ENCODE measurements at regions not wholly inside any gene's neighbourhood (a gene's known extent, or its start where the extent isn't known, plus 50 kb on each side); places are given as distances from the start of the nearest gene placed in this dataset.
A peak's percentile ranks its signal among the peaks of the same experiment; 100 is the strongest.

DNA sequence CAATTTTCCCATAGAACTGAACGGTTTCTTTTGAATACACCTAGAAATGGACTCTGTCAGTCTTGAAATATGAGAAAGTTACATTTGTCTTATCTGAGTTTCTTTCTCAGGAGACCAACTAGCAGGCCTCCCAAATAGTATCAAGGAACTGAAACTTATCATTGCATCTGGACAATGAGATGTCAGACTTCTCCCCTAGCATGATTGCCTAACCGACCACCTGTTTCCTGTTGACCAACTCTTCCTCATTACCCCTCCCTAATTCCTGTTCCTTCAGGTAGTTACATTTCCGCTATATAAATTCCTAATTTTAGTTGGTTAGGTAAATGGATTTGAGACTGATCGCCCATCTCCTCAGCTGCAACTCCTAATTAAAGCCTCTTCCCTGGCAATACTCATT is 1587.3 kb downstream of the NCAM2 start:
- Histone ChIP-seq H3K9me3 (ENCODE audit: control insufficient read depth in 4 of 4, insufficient read depth in 3 of 4, low read length in 3 of 4) (no peaks in the 10 kb centered on the region), H3K9ac (ENCODE audit: insufficient read depth in 1 of 2, low read length in 2 of 2) (no peak overlapping the region), H3K4me1 (ENCODE audit: control insufficient read depth in 5 of 5, insufficient read depth in 5 of 5, low read length in 5 of 5) (no peaks in the 10 kb centered on the region), H3K27ac (ENCODE audit: low read depth in 1 of 2, low read length in 1 of 2) (no peak overlapping the region), H3K27me3 (ENCODE audit: control insufficient read depth in 3 of 3, insufficient read depth in 3 of 3, low read length in 2 of 3) (no peaks in the 10 kb centered on the region), H3K4me3 (no peak overlapping the region), H3K36me3 (ENCODE audit: control insufficient read depth in 4 of 4, insufficient read depth in 4 of 4, low read length in 4 of 4) (no peaks in the 10 kb centered on the region)
- DNase-seq = no peak
- TF ChIP-seq, protein P1, sequence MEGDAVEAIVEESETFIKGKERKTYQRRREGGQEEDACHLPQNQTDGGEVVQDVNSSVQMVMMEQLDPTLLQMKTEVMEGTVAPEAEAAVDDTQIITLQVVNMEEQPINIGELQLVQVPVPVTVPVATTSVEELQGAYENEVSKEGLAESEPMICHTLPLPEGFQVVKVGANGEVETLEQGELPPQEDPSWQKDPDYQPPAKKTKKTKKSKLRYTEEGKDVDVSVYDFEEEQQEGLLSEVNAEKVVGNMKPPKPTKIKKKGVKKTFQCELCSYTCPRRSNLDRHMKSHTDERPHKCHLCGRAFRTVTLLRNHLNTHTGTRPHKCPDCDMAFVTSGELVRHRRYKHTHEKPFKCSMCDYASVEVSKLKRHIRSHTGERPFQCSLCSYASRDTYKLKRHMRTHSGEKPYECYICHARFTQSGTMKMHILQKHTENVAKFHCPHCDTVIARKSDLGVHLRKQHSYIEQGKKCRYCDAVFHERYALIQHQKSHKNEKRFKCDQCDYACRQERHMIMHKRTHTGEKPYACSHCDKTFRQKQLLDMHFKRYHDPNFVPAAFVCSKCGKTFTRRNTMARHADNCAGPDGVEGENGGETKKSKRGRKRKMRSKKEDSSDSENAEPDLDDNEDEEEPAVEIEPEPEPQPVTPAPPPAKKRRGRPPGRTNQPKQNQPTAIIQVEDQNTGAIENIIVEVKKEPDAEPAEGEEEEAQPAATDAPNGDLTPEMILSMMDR (IDR thresholded peaks at IDR 0.05; ENCODE audit: control extremely low read depth, extremely low read depth) = no peak
- ATAC-seq (ENCODE audit: insufficient read depth, low FRiP score) = no peak
- 49 to 57% methylated on average over 4 of the region's 4 CpGs for WGBS, 2 donors

DNA sequence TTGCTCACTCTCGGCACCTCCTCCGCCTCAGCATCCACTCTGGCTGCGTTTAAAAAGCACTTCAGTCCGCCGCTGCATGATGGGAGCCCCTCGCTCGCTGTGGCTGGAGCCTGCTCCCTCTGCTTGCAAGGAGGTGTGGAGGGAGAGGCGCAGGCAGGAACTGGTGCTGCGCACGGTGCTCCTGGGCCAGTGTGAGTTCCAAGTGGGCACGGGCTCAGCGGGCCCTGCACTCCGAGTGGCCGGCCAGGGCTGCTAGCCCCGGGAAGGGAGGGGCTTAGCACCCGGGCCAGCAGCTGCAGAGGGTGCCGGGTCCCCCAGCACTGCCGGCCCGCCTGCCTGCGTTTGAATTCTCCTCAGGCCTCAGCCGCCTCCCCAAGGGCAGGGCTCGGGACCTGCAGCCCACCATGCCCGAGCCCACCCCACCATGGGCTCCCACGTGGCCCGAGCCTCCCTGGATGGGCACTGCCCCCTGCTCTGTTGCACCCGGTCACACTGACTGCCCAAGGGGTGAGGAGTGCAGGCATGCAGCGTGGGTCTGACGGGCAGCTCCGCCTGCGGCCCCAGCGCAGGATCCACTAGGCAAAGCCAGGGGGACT is 1599.5 kb downstream of the NCAM2 start:
- no peak overlapping the region for H3K27ac ChIP-seq (ENCODE audit: low read depth in 1 of 2, low read length in 1 of 2)
- H3K4me1 ChIP-seq (ENCODE audit: control insufficient read depth in 5 of 5, insufficient read depth in 5 of 5, low read length in 5 of 5) = no peaks in the 10 kb centered on the region
- no peaks in the 10 kb centered on the region for H3K36me3 ChIP-seq (ENCODE audit: control insufficient read depth in 4 of 4, insufficient read depth in 4 of 4, low read length in 4 of 4)
- peaks cover 0 to 4% (median 3%) of the 10 kb centered on the region in 4 donors for H3K9me3 ChIP-seq (ENCODE audit: control insufficient read depth in 4 of 4, insufficient read depth in 3 of 4, low read length in 3 of 4)
- TF ChIP-seq, protein P1 (IDR thresholded peaks at IDR 0.05; ENCODE audit: control extremely low read depth, extremely low read depth) = no peak
- DNase-seq (no peak), ATAC-seq (ENCODE audit: insufficient read depth, low FRiP score) (no peak)
- WGBS, 2 donors = 91% methylated on average over 31 of the region's 31 CpGs
- no peaks in the 10 kb centered on the region for H3K27me3 ChIP-seq (ENCODE audit: control insufficient read depth in 3 of 3, insufficient read depth in 3 of 3, low read length in 2 of 3)
- no peak overlapping the region for H3K4me3 ChIP-seq
- no peak overlapping the region for H3K9ac ChIP-seq (ENCODE audit: insufficient read depth in 1 of 2, low read length in 2 of 2)

DNA sequence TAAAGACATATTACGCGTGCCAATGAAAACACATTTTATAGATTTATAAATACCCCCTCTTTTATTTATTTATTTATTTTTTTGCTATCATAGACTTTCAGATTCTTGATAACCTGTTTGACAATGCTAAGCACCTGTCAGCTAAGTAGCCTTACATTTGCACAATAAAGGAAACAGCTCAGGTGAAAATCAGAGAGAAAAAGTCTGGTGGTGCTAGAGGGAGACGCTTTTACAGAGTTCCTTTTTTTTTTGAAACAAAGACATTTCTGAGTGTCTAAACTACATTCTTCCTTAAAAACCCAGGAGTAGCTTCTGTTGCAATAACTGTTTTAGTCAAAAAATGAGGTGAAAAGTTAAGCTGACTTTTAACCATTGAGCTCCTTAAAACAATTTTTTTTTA is 1611.6 kb downstream of the NCAM2 start:
- 70 to 79% methylated on average over 3 of the region's 3 CpGs for WGBS, 2 donors
- H3K9me3 ChIP-seq (ENCODE audit: control insufficient read depth in 4 of 4, insufficient read depth in 3 of 4, low read length in 3 of 4) = no peaks in the 10 kb centered on the region
- H3K4me1 ChIP-seq (ENCODE audit: control insufficient read depth in 5 of 5, insufficient read depth in 5 of 5, low read length in 5 of 5) = no peaks in the 10 kb centered on the region
- H3K27me3 ChIP-seq (ENCODE audit: control insufficient read depth in 3 of 3, insufficient read depth in 3 of 3, low read length in 2 of 3) = no peaks in the 10 kb centered on the region
- ATAC-seq (ENCODE audit: insufficient read depth, low FRiP score) = no peak
- TF ChIP-seq, protein P1 (IDR thresholded peaks at IDR 0.05; ENCODE audit: control extremely low read depth, extremely low read depth) = no peak
- no peaks in the 10 kb centered on the region for H3K36me3 ChIP-seq (ENCODE audit: control insufficient read depth in 4 of 4, insufficient read depth in 4 of 4, low read length in 4 of 4)
- no peak overlapping the region for H3K9ac ChIP-seq (ENCODE audit: insufficient read depth in 1 of 2, low read length in 2 of 2)
- no peak for DNase-seq
- H3K4me3 ChIP-seq = no peak overlapping the region
- no peak overlapping the region for H3K27ac ChIP-seq (ENCODE audit: low read depth in 1 of 2, low read length in 1 of 2)

DNA sequence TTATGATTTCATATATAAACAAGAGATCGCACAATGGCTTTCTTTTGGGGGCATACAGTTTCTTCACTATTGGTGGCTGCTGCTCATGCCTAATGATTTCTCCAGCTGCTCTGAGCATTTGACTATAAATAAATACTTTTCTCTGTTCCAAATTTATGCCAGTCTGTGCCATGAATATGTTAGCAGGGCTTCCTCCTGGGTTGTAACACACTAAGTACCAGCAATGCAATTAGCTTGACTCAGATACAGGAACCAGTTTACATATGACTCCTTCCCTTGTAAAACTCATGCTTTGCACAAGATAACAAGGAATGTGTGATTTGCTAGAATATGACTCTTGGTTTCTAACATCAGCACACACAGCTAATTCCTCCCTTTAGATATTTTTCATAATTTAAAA is 1629.7 kb downstream of the NCAM2 start:
- TF ChIP-seq, protein P1 (IDR thresholded peaks at IDR 0.05; ENCODE audit: control extremely low read depth, extremely low read depth) = no peak
- no peak overlapping the region for H3K9ac ChIP-seq (ENCODE audit: insufficient read depth in 1 of 2, low read length in 2 of 2)
- no peak overlapping the region for H3K27ac ChIP-seq (ENCODE audit: low read depth in 1 of 2, low read length in 1 of 2)
- WGBS, 2 donors = 90 to 91% methylated on average over 1 of the region's 1 CpG
- DNase-seq (peak in 2 of 3 donors; percentile 5 to 6), ATAC-seq (ENCODE audit: insufficient read depth, low FRiP score) (no peak)
- H3K36me3 ChIP-seq (ENCODE audit: control insufficient read depth in 4 of 4, insufficient read depth in 4 of 4, low read length in 4 of 4) = no peaks in the 10 kb centered on the region
- peaks cover 0 to 2% (median 0%) of the 10 kb centered on the region in 5 donors for H3K4me1 ChIP-seq (ENCODE audit: control insufficient read depth in 5 of 5, insufficient read depth in 5 of 5, low read length in 5 of 5)
- no peaks in the 10 kb centered on the region for H3K27me3 ChIP-seq (ENCODE audit: control insufficient read depth in 3 of 3, insufficient read depth in 3 of 3, low read length in 2 of 3)
- no peak overlapping the region for H3K4me3 ChIP-seq
- H3K9me3 ChIP-seq (ENCODE audit: control insufficient read depth in 4 of 4, insufficient read depth in 3 of 4, low read length in 3 of 4) = no peaks in the 10 kb centered on the region

All from lung (tissue), 11 donors.